GM19025 (cell line): ENCODE measurements at regions not wholly inside any gene's neighbourhood (a gene's known extent, or its start where the extent isn't known, plus 50 kb on each side); places are given as distances from the start of the nearest gene placed in this dataset.
A peak's percentile ranks its signal among the peaks of the same experiment; 100 is the strongest.

Experiments used
- ATAC-seq: cut with Tn5 transposase; IDR thresholded peaks from one replicate; pipeline ENCODE4 v1.9.1; 2021; ENCODE audit warnings: mild to moderate bottlenecking, low read depth, moderate library complexity; ENCODE audit not compliant: unreplicated experiment

DNA sequence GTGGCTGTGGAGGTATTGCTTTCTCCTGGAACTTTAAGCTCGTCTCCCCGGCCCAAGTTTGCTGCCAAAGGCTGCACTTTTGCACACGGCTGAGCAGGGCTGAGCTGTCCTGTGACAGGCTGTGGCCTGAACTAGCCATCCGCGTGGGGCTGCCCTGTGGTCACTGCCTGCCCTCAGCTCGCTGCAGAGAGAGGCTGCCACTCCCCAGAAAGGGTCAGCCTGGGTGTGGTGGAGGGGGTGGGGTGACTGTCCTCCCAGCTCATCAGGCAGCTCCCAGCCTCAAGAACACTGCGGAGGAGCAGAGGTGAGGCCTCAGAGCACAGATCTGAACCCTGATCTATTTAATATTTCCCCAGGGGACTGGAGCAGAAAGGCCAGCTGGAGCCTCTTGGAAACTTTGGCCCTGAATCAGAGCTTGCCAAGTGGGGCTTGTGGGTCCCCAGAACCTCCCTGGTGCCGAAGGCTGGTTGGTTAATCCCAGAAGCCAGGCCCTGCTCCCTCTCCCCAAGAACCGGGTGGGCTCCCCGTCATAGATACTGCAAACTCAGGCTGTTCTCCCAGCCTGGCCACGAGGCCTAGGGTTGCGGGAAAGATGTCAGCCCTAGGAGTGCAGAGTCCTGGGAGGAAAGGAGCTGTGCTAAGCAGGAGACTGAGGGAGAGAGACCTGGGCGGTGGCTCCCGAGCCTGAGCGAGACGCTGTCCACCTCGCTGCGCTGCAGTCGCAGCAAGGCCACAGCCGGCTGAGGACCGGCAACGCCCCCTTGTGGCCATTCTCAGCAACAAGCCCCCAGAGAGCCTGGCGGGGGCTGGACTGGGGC is 125.1 kb upstream of the IPO9 start:
- ATAC-seq, result no peak

DNA sequence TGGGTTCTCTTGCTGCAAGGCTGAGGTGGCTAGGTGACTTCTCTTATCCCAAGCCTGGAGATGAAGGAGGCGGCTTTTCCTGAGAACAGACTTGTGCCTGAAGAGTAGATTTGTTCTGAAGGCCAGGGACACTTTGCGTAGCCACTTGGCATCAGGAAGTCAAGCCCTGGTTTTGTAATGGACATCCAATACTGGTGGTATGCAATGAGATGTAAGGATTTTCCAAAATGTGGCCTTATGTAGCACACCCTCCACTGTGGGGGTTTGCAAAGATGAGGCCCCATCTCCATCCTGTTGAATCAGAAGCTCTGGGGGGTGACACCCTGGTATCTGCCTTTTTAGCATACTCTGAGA is 124.5 kb upstream of the IPO9 start:
- no peak for ATAC-seq

DNA sequence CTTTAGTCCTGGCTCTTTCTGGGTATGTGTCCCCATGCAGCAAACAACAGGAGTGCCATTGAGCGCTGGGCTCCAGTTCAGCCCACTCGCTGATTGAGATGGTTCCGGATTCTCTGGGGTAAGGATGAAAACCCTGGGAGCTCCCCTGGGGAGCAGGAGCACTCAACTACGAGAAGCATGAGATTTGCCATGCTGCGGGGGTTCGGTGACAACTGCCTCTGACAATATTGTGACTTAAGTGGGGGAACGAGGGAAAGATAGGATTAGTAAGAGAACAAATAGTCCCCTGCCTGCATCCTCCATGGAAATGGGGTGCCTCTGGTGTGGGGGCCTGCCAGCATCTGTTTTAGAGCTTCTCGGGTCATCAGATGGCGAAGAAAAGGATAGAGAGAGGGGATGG is 123.6 kb upstream of the IPO9 start:
- no peak for ATAC-seq

DNA sequence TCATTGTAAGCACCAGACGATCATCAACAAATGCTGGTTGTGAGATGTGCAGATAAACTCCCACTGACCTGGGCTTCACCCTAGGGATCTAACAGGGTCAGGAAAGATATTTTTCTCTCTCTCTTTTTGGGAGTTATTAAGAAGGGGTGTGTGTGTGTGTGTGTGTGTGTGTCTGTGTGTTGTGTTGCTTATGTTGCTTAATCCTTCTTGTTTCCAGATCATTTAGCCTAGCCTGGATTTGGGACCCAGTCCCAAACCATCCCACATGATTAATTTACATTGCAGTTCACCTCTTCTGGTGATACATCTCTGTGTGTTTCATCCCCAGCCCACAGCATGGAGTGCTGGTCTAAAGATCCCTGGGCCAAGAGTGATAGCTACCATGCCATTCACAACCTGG is 122.8 kb upstream of the IPO9 start:
- ATAC-seq, result no peak

DNA sequence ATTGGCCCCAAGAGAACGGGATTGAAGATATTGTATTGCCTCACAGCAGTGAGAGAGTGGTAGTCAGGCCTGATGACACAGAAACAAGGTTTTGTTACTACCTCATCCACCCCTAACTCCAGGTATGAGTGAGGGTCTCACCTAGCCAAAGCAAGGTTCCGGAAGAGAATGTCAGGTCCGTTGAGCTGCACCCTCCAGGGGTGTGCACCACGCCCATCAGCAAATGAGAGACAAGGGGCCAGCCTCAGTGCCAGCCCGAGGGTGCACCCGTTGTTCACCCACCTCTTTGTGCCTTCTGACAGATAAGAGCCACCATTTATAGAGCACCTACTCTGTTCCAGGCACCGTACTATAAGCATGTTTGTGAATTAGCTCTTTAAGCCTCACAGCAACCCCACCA is 121.9 kb upstream of the IPO9 start:
- no peak for ATAC-seq

DNA sequence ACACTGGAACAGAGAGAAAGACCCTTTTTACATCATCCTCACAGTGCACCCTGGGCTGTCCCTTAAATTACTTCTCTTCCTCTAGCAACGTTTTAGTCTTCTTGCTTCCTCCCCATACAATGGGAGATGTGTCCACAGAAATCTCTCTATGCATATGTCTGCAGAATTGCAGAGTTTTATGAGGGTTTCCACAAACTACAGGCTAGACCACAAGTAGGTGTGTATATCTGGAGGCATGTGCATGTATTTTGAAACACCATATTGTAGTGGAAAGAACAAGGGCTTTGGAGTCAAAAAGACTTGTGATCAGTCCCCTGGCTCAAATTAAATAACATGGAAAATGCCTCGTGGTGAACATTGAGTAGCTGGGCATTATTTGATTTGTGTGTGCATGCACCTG is 121.3 kb upstream of the IPO9 start:
- ATAC-seq, result no peak

DNA sequence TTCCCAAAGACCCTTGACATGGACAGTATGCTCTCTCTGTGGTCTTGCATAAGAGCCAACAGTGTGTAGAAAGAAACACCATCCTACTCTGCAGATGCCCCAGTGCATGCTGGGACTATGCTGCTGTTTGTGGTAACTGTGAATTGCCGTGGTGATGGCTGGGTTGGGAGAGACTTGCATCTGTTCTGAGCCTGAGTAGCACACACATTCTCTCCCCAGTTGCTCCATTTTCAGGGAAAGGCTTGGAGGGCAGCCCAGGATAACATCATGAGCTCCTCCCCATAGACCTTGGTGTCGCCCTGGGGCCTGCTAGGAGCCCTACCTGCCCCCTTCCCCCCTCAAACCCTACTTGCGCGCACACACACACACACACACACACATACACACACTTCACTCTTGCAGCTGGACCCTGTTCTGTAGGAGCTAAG is 120.9 kb upstream of the IPO9 start:
- no peak for ATAC-seq

DNA sequence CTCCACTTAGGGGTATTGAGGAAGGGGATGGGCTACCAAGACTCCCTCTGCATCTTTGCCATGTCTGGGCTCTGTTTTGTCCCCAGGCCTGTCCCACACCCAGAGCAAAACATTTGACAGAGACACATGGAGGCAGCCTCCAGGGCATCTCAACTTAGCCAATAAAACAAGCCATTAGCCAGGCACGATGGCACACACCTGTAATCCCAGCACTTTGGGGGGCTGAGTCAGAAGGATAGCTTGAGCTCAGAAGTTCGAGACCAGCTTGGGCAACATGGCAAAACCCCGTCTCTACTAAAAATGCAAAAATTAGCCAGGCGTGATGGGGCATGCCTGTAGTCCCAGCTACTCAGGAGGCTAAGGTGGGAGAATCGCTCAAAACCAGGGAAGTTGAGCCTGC is 120.3 kb upstream of the IPO9 start:
- no peak for ATAC-seq

DNA sequence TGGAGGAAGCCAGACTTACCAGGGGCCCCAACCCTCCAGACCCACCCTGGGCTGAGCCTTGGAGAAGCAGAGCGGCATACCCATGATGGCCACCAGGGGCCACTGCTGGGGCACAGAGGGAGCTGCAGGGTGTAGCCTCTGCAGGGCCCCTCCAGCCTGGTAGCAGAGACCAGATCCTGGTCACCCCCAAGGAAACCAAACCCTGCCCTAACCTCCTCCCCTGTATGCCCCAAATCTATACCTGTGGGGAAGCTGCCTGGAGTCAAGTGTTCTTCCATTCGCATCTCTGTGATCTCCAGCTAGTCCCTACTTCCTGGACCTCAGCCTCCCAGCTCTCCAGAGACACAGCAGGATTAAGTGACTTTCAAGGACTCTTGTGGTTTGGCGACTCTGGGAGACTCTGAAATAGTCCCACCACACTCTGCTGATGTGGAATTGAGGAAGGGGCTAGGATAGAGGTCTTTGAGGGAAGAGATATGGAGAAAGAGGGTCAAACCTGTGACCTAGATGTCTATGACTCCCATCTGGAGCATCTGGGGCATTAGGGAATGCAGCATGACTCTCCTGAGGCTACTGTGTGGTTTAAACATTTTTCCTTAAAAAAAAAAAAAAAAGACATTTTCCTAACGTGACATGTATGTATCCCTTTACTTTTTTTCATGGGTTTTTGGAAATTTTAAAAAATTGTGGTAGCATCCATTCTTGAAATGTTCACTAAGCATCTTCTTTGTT is 119.2 kb upstream of the IPO9 start:
- ATAC-seq, result peak; percentile 66

DNA sequence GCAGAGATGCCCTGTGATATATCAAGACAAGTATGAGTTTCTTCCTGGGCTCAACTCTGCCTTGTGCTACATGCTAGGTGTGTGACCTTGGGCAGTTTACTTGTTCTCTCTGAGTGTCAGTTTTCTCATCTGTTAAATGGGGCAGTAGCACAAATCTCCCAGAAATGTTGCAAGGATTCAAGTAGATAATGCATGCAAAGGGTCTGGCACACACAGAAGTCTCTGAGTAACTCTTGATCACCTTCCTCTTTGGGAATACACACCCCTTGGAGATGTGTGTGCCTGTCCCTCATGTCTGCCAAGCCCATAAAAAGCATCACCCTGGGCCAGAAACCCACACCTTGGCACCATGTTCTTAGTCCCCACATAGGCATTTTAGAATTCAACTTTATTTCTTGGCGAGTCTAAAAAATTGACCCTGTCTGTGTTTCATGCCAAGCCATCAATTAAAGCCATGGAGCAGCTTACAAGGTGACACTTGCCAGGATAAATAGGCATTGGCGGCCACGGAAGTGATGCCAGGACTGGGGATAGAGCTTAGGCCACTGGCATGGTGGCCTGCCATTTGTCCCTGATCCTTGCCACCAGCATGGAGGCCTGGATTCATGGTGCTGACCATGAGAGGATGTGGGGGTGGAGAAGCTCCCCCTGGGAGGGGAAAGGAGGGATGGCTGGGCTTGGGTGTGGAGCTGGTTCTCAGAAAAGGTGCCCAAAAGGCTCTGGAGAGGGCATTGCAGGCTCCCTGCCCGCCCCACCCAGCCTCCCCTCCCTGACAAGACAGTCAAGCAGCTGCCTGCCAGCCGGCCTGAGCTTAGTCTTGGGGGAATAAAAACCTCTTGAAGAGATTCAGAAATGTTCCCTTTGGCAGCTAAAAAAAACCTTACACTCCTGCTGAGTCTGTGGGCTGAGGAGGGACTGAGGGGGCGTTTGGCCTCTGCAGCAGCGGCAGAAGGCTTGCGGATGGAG is 118.0 kb upstream of the IPO9 start:
- ATAC-seq, result no peak

DNA sequence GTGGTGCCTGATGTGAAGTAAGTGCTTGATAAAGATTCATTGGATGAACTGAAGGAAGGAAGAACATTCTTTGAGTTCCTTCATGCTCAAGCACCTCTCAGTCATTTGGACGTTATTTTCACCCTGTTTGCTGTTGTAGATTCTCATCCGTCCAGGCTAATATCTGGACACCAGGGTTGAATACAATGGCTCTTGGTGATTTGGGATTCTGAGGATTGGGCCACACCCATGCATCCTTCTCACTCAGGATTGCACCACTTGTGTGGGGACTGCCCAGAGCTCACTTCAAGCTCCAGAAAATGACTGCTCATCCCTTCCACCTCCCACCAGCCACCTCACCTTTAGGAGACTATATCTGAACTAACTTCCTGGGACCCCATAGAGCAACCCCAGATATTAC is 117.1 kb upstream of the IPO9 start:
- no peak for ATAC-seq

DNA sequence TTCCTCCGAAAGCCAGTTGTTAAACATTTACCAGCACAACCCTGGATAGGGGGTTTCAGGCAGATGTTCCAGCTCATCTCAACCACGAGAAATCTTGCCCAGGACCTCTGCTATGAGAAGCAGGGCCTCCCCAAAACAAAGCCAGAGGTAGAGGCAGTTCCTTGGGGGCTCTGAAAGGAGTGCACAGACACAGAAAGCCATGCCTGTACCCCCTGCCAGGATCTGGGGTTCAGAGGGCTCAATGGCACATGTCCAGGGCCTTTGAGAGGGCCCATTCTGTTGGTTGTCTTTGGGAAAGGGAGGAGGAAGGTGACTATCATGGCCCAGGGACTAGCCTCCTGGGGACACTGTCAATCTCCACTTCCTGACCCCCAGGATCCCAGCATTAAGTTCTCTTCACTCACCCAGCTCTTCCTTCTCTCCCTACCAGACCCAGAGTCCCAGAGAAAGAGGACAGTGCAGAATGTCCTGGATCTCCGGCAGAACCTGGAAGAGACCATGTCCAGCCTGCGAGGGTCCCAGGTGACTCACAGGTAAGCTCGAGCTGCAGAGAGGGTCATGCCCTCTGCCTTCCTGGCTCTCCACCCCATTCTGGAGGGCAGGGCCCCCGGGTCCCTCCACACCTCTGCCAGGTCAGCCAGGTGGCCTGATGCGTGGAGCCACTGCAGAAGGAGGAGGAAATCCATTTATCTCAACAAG is 116.4 kb upstream of the IPO9 start:
- no peak for ATAC-seq

DNA sequence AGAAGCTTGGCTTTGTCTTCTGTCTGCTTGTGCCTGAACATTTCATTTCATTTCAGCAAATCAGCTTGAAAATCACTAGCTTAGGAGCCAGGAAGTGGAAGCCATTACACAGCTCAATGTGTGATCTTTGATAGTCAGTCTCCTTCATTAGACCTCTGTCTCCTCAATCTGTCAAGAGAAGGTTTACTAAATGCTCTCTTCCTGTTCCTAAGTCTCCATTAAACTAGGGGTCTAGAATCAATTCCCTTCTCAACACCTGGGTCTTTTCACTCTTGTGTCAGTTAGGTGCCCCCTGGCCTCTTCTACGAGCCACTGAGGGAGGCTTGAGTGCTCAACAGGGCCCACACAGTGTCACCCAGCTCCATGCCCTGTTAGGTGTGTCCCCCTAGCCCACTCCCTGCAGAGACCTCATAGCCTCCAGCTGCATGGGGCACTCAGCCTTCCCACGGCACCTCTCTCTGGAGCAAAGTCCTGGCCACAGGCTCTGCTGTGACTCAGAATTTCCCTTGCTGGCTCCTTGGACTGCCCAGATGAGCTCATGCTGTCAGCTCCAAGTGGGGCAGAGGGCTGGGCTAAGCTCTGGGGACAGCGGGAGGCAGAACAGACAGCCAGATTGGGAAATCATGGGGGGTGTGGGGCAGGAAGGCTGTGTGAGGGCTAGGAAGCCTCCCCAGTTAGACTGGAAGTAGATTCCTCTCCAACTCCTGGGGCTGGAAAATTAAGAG is 115.7 kb upstream of the IPO9 start:
- ATAC-seq, result no peak

DNA sequence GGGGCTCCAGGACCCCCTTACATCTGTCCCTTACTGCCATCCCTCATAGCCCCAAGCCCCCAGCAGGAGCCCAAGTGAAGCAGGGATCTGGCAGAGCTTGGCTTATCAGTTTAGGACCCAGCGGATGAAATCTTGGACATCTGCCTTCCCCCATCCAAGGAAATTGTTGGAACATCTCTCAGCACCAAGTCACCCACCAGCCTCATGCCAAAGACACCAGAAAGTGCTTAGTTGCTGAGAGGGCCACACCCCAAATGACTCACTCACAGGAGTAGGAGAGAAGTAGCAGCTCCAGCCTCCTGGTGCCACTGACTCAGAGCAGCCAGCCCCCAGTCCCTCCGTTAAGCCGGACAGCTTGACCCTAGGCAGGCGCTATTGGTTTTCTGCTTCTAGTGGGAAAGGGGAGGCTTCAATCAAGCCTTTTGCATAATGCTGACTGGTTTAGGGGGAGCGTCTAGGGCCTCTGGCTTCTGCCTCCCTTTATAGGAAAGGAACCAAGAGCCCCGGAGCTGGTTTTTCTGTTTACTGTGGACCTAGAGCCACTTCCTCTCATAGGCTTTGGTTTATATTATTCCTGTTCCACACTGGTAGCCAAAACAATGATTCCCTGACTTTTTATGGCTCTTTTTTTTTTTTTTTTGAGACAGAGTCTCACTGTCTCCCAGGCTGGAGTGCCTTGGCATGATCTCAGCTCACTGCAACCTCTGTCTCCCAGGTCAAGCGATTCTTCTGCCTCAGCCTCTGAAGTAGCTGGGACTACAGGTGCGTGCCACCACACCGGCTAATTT is 114.2 kb upstream of the IPO9 start:
- ATAC-seq, result no peak

DNA sequence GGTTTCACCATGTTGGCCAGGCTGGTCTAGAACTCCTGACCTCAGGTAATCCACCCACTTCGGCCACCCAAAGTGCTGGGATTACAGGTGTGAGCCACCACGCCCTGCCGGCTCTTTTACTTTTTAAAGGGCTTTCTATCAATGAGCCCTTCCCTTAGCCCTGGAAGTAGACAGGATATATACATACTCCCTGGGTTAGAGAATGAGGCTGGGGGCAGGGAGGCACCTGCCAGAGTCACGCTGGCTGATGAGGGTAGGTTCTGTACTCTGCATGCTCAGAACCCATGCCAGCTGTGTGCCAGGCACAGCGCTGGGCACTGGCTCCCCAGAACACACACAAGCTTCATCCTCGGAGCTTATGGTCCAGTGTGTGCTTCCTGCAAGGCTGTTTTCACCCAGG is 113.6 kb upstream of the IPO9 start:
- ATAC-seq, result no peak

DNA sequence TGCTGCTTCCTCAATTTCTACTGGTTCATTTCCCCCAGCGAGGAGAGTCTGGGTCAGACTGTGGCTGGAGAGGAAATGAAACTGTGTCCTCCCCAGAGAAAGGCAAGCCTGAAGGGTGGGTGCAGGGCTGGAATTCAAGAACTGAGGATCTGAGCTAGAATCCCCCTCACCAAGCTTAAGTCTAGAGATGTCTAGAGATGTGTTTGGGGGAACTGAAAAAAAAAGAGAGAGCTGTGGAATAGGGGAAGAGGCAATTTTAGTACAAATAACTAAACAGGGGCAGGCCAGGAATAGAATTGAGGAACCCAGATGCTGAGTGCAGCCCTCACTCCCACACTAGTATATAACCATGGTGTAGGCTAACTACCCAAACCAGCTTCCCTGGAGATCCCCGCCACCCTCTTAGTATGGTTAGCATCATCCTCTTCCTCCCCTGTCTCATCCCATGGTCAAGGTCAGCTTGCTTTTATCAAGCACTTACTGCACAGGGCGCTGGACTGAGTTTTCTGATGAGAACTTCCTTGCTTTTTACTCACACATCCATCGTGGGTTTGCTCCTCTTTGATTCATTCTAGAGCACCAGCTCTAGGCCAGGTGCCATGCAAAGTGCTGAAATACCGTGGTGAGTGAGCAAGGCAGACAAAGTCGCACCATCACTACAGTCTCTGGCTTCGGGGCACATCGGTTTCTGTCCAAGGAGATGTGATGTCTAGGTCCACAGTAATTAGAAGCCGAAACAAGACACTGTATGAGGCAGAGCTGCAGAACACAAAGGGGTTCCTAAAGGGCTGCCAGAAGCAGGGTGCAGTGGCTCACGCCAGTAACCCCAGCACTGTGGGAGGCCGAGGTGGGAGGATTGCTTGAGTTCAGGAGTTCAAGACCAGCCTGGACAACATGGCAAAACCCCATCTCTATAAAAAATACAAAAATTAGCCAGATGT is 112.9 kb upstream of the IPO9 start:
- ATAC-seq, result no peak

DNA sequence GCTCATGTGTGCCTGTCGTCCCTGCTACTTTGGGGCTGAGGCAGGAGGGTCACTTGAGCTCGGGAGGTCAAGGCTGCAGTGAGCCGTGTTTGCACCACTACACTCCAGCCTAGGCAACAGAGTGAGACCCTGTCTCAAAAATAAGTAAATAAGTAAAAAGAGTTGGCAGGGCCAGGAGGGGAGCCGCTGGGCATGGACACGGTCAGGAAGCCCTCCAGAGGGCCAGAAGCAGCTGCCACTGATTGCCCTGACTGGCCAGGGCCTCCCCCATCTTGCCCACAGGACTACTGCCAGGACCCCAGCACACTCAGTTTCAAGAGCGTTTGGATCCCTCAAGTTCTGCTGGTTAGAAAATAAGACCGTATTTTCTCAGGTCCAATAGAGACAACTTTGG is 112.2 kb upstream of the IPO9 start:
- ATAC-seq, result no peak

DNA sequence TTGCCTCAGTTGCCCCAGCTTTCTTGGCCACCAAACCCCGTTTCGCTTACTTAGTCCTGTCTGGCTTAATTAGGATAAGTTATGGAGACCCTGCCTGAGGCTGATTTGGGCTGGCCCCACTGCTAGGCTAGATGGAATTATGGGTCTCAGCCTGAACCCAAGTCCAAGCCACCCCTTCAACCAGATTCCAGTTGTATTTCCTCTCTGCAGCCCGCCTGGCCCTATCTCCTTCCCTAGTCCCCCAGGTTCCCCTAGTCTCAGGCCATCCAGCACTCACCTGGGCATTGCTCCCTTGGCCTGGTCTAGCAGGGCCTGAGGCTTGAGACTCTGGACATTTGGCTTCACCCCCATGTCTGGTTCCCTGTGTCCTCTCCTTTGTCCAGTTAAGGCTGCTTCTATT is 111.7 kb upstream of the IPO9 start:
- no peak for ATAC-seq
